Fibroblast of the conjunctiva (primary cell): ENCODE measurements at regions not wholly inside any gene's neighbourhood (a gene's known extent, or its start where the extent isn't known, plus 50 kb on each side); places are given as distances from the start of the nearest gene placed in this dataset.
"Not testable (repeated sequence)": the region's sequence is repeated elsewhere in the genome, so short reads cannot be mapped to it uniquely, and the experiment has no call there.

Experiments used
- DNase-seq: peaks from one replicate; pipeline ENCODE4 v3.0.0-alpha.2; 2010; ENCODE audit warnings: low read depth

GRCh38 chr9:41273549-41274267 lies 84.6 kb upstream of the ZNG1F start:
- peak; percentile 28 for DNase-seq

- not testable (repeated sequence) for DNase-seq
These were observed 83.9 kb upstream of the ZNG1F start for GRCh38 chr9:41272879-41273548.

- not testable (repeated sequence) for DNase-seq
These were observed 81.9 kb upstream of the ZNG1F start for GRCh38 chr9:41270992-41271391.

DNA sequence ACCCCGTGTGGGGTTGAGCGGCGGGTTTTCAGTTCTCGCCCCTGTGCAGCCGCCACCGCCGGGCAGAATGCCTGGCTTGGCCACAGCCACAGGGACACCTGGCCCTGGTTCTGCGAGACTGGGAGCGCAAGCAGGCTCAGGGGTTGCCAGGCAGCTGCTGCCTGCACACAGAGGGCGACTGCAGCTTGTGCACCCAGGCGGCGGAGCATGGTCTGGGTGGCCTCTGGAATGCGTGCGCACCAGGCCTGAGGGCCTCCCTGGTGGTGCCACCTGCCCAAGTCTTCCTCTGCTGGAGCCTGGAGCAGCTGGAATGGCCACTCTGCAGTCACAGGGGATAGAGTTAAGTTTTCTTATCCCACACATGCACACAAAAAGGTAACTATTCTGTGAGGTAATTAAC lies 80.4 kb upstream of the ZNG1F start:
- not testable (repeated sequence) for DNase-seq

DNA sequence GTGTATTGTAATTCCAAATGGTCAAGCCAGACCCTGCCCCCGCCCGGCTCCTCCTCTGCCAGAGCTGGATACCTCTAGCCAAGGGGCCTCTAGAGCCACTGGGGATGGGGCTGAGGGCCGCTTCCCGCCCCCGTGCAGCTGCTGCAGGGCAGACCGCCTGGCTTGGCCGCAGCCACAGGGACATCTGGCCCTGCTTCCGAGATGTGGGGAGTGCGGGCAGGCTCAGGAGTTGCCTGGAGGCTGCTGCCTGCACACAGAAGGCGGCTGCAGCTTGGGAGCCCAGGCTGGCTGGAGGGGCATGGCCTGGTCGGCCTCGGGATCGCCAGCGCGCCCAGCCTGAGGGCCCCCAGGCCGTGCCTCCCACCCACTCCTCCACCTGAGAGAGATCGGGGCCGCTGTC lies 79.9 kb upstream of the ZNG1F start:
- not testable (repeated sequence) for DNase-seq

- DNase-seq = not testable (repeated sequence)
These were observed 77.5 kb upstream of the ZNG1F start for GRCh38 chr9:41266602-41267001.

- DNase-seq = not testable (repeated sequence)
These were observed 76.9 kb upstream of the ZNG1F start for GRCh38 chr9:41266000-41266399.

GRCh38 chr9:41251973-41252372 lies 62.9 kb upstream of the ZNG1F start:
- DNase-seq = not testable (repeated sequence)

DNA sequence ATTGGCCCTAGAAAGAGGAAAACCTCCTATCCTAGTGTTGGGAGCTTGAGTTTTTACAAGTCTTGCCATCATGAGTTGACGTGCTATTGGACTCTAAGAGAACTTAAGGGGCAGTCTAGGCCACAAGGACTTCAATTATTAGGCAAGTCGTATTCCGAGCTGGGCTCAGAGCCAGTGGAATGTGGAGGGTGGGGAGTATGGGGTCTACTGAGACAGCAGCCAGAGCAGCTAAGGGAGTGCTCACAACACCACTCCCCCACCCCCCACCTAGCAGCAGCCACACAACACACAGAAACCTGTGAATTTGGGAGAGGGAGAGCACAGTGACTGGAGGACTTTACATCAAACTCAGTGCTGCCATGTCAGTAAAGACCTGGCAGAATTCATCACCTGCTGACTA lies 62.0 kb upstream of the ZNG1F start:
- DNase-seq = not testable (repeated sequence)

DNA sequence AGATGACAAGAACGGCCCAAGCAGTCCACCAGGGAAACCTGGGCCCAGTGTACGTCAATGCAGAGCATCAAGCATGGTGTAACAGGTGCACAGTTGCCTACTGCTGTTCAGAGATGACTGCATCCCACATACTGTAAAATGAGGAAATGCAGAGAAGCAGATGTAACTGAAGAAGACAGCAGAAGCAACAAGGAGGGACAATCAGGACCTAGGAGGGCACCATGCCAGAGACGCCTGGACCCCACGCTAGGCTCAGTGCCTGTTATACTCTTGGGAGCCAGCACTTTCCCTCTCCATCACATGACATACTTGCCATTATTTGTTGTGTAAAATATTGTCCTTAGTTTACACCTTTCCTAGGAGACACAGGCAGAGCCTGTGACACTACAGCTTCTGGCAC lies 57.6 kb upstream of the ZNG1F start:
- DNase-seq = not testable (repeated sequence)
